Right lobe of liver (tissue), 6 donors: ENCODE measurements at regions not wholly inside any gene's neighbourhood (a gene's known extent, or its start where the extent isn't known, plus 50 kb on each side); places are given as distances from the start of the nearest gene placed in this dataset.

Source experiments
- ATAC-seq, 4 donors: fragments of 200-7000 bp; cut with Tn5 transposase; one replicate each; pipeline ENCODE4 v1.9.1; 2020; ENCODE audit warnings: mild to moderate bottlenecking in 4 of 4, moderate library complexity in 4 of 4
- DNase-seq, 3 donors: peaks; one replicate each; pipeline ENCODE4 v3.0.0-alpha.2; 2020
- H3K27ac ChIP-seq, 3 donors: fragments of 200-600 bp; one replicate each; pipeline ENCODE4 v1.8.0; 2022
- H3K27me3 ChIP-seq, 2 donors: fragments of 200-600 bp; one replicate each; pipeline ENCODE4 v1.8.0; 2022
- H3K36me3 ChIP-seq, 4 donors: fragments of 200-600 bp; sonication (generic) in 1 of 4; one replicate each; pipeline versions ENCODE4 v1.5.1 to v1.8.0; 2017 to 2022; ENCODE audit warnings: control low read depth in 1 of 4
- H3K4me1 ChIP-seq, 4 donors: fragments of 200-600 bp; sonication (generic) in 1 of 4; one replicate each; pipeline versions ENCODE4 v1.5.1 to v1.8.0; 2017 to 2022; ENCODE audit warnings: control low read depth in 1 of 4
- H3K4me3 ChIP-seq, 3 donors: fragments of 200-600 bp; one replicate each; pipeline ENCODE4 v1.8.0; 2022
- H3K9me3 ChIP-seq, 4 donors: fragments of 200-600 bp; sonication (generic) in 1 of 4; one replicate each; pipeline versions ENCODE4 v1.5.1 to v1.8.0; 2017 to 2022; ENCODE audit warnings: control low read depth in 1 of 4
- CTCF ChIP-seq, 4 donors: fragments of 200-600 bp in 3 of 4; fragments of 450-650 bp in 1 of 4; IDR thresholded peaks; one replicate each; pipeline versions ENCODE4 v1.5.1 to v1.8.0; 2016 to 2022; ENCODE audit warnings: antibody characterized with exemption in 4 of 4, mild to moderate bottlenecking in 2 of 4
- POLR2A ChIP-seq: fragments of 450-650 bp; IDR thresholded peaks from one replicate; pipeline ENCODE4 v1.6.1; 2017; ENCODE audit warnings: antibody characterized with exemption, mild to moderate bottlenecking
- WGBS: methylation state at CpG from one replicate; pipeline ENCODE4 v1.1.6; 2018; ENCODE audit warnings: low coverage, low lambda C conversion rate; ENCODE audit not compliant: insufficient coverage; ENCODE audit errors: missing lambda C conversion rate; 5-methylcytosine and 5-hydroxymethylcytosine counted together
- intact Hi-C, 2 donors: fragments of 100-400 bp; cut with DNase I; formaldehyde crosslinking; loops; one replicate each; pipeline versions ENCODE4 v1.11.2 to v1.14.1; 2022
- donor health status: DM: no; HTN: yes; CAD: no.
- donor health status: DM: no; HTN: no; CAD: no.
- donor health status: DM: no; HTN: no; CAD: no.
- donor health status: DM: no; HTN: yes; CAD: no.
- donor health status: DM: no; HTN: yes; CAD: no.

- no peak for ATAC-seq
- no peaks in the 10 kb centered on the region for H3K4me1 ChIP-seq
- intact Hi-C loops = no loop called here
- H3K4me3 ChIP-seq = no peak overlapping the region
- no peaks in the 10 kb centered on the region for H3K9me3 ChIP-seq
- H3K27me3 ChIP-seq = no peaks in the 10 kb centered on the region
- no peak overlapping the region for H3K27ac ChIP-seq
- WGBS = 67% methylated on average over 3 of the region's 3 CpGs
- DNase-seq = no peak
- no peaks in the 10 kb centered on the region for H3K36me3 ChIP-seq
- TF ChIP-seq POLR2A (no peak), CTCF (IDR thresholded peaks at IDR 0.05) (no peak)
These were observed 137.8 kb upstream of the AKR1E2 start for GRCh38 chr10:4688168-4688567.

GRCh38 chr10:4687397-4687796, 138.6 kb upstream of the AKR1E2 start:
- H3K9me3 ChIP-seq = no peaks in the 10 kb centered on the region
- DNase-seq = no peak
- no peaks in the 10 kb centered on the region for H3K36me3 ChIP-seq
- no peak overlapping the region for H3K27ac ChIP-seq
- TF ChIP-seq CTCF (IDR thresholded peaks at IDR 0.05) = no peak
- H3K4me3 ChIP-seq = no peak overlapping the region
- H3K27me3 ChIP-seq = no peaks in the 10 kb centered on the region
- WGBS = 43% methylated on average over 1 of the region's 3 CpGs
- intact Hi-C loops = no loop called here
- no peak for ATAC-seq
- H3K4me1 ChIP-seq = no peaks in the 10 kb centered on the region

GRCh38 chr10:4686644-4686996, 139.4 kb upstream of the AKR1E2 start:
- H3K27me3 ChIP-seq = no peaks in the 10 kb centered on the region
- WGBS = 45% methylated on average over 4 of the region's 4 CpGs
- ATAC-seq = peak in 1 of 4 donors; percentile 33
- intact Hi-C loops = no loop called here
- H3K27ac ChIP-seq = no peak overlapping the region
- no peaks in the 10 kb centered on the region for H3K36me3 ChIP-seq
- H3K4me1 ChIP-seq = no peaks in the 10 kb centered on the region
- H3K4me3 ChIP-seq = no peak overlapping the region
- no peak for TF ChIP-seq CTCF (IDR thresholded peaks at IDR 0.05)
- no peak for TF ChIP-seq POLR2A
- no peak for DNase-seq
- no peaks in the 10 kb centered on the region for H3K9me3 ChIP-seq

GRCh38 chr10:4685904-4686643, 139.9 kb upstream of the AKR1E2 start:
- Histone ChIP-seq H3K36me3 (no peaks in the 10 kb centered on the region), H3K4me1 (no peaks in the 10 kb centered on the region), H3K27ac (no peak overlapping the region), H3K4me3 (no peak overlapping the region), H3K9me3 (no peaks in the 10 kb centered on the region), H3K27me3 (no peaks in the 10 kb centered on the region)
- intact Hi-C loops = no loop called here
- TF ChIP-seq CTCF (IDR thresholded peaks at IDR 0.05) (no peak), POLR2A (no peak)
- DNase-seq = no peak
- no peak for ATAC-seq
- 54% methylated on average over 4 of the region's 5 CpGs for WGBS

GRCh38 chr10:4685491-4685890, 140.5 kb upstream of the AKR1E2 start:
- Histone ChIP-seq H3K36me3 (no peaks in the 10 kb centered on the region), H3K4me3 (no peak overlapping the region), H3K9me3 (no peaks in the 10 kb centered on the region), H3K27ac (no peak overlapping the region), H3K4me1 (no peaks in the 10 kb centered on the region), H3K27me3 (no peaks in the 10 kb centered on the region)
- 53% methylated on average over 2 of the region's 3 CpGs for WGBS
- TF ChIP-seq POLR2A = no peak
- no peak for TF ChIP-seq CTCF (IDR thresholded peaks at IDR 0.05)
- no peak for ATAC-seq
- no peak for DNase-seq
- intact Hi-C loops = no loop called here
